ENCODE measurements at regions not wholly inside any gene's neighbourhood (a gene's known extent, or its start where the extent isn't known, plus 50 kb on each side); places are given as distances from the start of the nearest gene placed in this dataset.

DNA sequence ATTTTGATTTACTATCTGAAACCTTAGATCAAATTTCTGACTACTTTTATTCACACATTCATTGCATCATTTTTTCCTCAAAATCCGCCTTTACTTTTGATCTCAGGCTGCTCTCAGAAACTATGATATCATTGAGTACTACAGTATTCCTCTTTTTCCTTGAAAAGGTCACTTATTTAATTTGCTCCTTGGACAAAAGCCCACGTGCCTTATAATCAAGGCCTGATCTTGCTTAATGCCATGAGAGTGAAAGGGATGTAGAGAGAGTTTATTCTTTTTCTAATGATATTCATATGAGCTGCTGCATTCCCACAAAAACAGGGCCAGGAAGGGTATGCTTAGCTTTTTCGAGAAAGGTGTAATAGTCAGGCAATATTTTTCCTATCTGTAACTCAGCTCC is 327.0 kb downstream of the ETS1 start:
- no peak for DNase-seq (ENCODE audit: low spot score)

DNA sequence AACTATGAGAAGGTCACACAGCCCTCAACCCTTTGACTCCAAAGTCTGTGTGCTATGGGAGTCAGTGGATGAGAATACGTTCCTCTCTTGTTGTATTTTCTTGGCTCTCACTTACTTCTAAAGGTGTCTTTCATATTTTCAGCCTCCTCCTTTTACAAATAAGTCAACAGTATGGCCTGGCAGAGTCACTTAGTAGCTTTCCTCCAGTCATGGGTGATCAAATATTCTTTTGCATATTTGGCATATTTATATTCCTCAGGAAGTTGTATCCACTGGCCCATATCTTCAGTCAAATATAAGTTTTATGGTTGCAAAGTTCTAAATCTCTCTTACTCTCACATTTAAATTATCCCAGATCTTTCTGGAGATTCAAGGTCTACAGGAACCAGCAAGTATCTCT is 327.5 kb downstream of the ETS1 start:
- DNase-seq (ENCODE audit: low spot score): no peak

DNA sequence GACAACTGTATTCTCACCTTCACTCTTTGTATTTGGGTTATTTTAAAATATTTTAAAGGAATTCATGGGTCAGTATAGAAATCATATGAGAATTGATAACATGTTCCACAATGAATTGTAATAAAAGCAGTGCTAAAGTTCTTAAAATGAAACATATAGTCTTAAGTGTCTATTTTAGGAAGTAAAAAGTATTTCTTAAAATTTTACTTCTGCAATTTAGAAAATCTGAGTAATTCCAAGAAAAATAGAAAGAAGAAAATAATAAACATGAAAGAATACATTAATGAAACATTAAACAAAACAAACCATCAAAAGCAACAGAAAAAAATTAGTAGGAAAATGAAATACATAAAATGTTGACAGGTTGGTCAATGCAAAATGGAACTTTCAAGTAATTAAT is 332.4 kb downstream of the ETS1 start:
- DNase-seq (ENCODE audit: low spot score): no peak

DNA sequence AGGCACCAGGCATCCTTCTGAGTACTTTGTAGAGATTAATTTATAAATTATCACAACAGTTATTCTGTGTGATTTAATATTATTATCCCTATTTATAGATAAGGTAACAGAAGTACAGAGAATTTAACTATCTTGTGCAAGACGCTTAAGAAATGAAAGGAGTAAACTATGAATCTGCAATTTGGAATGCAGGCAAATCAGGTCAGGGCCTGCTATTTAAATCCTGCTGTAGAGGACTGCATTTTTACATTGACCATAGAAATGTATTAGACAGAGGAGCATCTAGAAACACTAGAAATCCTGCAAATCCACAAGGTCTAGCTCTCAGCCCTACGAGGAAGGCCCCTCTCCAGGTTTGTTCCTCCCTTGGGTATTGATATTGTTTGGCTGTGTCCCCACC is 336.2 kb downstream of the ETS1 start:
- DNase-seq (ENCODE audit: low spot score): no peak

DNA sequence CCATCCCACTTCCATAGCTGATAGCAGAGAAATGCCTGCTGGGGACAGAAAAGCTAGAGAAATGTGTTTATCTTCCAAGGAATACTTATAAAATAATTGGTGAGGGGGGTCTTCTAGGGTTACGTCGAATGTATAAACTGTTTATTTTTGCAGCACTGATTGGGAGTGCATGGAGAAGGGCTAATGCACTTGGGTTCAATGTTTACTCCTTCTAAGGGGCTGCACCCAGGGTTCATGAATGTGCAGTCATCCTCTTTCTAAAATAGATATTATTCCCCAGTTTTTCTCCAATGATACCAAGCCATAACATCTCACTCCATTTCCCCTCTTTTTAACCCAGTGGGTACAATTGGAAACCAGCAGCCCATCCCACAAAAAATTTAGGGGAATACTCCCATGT is 336.9 kb downstream of the ETS1 start:
- DNase-seq (ENCODE audit: low spot score): no peak

DNA sequence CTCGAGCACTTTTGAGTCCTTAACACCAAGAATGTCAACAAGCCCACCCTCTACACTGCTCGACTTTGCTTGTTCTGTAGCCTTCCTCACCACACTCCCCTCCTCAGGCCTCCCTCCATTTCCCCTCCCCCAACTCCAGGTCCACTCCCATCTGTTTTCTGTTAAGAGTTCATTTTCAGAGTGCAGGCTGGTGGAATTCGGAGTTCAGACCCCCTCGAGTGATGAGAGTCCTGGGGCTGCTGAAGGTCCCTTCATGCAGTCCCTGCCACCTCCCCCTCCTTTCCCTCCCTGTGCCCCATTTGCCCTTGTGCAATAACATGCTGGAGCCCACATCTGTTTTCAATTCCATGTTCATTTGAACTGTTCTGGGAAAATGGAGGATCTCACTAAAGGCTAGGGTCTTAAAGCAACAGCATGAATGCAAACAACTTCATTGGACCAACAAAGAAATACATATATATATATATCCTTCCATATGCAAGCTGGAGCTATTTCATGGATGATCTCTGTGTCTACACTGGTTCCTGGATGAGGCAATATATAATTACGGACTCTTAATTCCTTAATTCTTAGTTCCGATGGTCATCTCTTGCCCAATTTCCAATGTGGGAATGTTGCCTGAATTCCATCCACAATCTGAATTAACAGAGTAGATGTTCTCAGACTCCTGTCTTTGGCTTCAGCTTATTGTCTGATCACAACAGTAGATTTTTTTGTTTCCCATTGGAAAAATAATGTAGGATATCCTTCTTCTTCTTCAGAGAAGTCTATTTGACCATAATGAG is 340.4 kb downstream of the ETS1 start:
- DNase-seq (ENCODE audit: low spot score): no peak

DNA sequence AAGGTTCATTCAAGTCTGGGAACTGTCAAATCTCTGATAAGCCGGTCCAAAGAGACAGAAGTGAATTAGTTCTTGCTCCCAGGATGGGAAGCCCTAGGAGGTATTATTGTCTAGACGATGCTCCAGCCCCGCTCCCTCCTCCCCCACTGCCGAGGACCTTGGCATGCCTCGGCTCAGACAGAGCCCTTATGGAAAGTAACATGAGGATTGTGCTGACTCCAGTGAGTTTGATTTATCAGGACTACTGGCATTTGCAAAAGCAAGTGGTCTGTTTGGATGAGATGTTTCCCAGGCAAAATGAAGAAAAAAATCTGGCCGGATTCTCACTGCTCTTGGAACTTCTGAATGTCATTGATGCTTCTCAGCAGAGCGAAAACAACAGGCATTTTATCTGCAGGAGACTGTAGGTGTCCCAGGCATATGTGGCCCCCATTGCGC is 341.0 kb downstream of the ETS1 start:
- no peak for DNase-seq (ENCODE audit: low spot score)

DNA sequence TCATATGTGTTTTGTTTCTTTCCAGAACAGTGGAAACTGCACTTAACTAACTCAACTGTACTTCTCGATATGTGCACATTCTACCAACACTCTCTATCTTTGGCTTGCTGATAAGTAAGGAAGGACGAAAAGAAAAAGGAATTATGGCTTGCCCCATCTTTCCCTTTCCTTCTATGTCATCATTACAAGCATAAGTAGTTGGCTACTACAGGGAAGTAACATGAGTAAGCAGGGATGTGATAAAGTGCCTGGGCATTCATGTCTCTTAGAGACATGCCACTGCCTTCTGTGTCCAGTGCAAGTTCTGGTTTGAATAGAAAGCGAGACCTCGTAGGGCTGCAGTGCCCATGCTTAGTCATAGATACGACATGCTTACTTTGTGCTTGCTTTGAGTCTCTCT is 342.5 kb downstream of the ETS1 start:
- no peak for DNase-seq (ENCODE audit: low spot score)

DNA sequence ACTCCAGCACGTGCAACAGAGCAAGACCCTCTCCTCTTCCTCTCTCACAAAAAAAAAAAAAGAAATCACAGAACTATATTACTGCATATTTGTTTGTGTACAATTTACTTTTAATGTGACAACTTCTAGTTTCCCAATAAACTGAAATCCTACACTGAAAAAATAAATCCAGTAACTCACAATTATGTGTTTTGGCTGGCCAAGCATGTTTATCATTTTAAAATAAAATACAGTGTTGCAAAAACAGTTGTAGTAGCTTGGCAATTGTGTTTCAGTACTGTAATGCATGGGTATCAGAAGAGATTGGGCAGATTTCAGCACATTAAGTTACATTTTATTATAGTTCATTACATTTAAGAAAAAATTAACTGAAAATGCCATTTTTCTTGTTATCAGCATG is 344.9 kb downstream of the ETS1 start:
- no peak for DNase-seq (ENCODE audit: low spot score)

DNA sequence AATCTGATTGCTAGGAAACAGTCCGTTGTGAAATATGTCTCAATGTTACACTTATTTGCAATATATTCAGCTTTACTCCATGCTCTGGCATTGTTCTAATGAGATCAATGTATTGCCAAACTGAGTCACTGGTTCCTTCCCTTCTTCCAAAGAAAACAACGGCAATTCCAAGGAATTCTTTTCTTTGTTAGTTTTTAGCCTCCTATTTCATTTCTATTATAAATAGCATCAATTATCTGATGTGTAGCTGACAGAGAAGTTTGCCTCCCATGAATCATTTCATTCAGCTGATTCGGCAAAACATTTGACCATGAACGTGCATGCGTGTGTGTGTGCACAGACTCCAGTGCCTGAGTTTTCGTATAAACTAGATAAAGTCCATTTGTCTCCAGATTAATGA is 346.8 kb downstream of the ETS1 start:
- no peak for DNase-seq (ENCODE audit: low spot score)

DNA sequence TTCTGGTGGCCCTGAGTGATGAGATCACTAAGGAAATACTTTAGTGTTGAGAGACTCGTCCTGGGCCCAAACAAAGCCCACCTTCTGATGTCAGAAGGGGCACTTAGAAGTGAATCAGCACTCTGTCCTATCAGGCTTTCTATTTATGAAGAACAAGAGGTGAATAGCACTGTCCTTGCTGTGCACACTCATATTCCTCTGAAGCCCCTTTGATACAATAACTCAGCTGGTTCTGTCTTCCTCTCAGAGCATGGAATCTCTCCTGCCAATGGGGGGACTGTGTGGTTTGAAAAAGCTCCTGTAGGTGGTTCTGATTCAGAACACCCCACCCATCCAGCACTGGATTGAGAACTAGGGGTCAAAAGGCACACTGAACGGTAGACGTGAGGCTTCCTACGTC is 348.1 kb downstream of the ETS1 start:
- DNase-seq (ENCODE audit: low spot score): no peak

DNA sequence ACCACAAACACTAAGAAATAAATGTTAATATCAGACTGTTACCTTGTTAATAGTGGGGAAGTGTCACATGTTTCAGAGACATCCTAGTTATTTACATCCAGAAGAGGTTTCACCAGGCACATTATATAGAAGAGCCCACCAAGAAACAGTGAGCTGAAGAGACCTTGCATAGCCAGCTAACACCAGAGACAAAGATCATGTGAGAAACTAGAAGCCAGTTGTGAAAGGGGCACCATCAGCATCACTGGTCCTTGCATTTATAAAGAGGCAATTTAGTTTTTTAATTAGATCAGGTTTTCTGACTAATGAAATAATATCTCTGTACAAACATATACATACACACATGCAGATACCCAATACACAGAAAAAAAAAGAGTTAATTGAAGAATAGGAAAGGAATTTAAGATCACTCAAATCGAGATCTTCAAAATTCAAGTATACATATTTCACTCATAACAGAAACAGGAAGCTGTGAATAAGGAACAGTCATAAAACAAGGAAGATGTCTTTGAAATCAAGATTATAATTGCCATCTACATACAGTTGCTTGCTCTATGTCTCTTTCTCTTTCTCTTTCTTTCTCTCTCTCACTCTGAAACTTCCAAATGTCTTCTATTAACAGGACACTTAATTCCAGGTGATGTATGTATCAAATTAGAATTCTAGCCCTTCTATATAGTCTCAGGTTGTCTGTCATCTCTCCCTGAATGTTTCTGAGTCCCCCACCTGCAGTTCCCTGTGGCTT is 348.7 kb downstream of the ETS1 start:
- no peak for DNase-seq (ENCODE audit: low spot score)

DNA sequence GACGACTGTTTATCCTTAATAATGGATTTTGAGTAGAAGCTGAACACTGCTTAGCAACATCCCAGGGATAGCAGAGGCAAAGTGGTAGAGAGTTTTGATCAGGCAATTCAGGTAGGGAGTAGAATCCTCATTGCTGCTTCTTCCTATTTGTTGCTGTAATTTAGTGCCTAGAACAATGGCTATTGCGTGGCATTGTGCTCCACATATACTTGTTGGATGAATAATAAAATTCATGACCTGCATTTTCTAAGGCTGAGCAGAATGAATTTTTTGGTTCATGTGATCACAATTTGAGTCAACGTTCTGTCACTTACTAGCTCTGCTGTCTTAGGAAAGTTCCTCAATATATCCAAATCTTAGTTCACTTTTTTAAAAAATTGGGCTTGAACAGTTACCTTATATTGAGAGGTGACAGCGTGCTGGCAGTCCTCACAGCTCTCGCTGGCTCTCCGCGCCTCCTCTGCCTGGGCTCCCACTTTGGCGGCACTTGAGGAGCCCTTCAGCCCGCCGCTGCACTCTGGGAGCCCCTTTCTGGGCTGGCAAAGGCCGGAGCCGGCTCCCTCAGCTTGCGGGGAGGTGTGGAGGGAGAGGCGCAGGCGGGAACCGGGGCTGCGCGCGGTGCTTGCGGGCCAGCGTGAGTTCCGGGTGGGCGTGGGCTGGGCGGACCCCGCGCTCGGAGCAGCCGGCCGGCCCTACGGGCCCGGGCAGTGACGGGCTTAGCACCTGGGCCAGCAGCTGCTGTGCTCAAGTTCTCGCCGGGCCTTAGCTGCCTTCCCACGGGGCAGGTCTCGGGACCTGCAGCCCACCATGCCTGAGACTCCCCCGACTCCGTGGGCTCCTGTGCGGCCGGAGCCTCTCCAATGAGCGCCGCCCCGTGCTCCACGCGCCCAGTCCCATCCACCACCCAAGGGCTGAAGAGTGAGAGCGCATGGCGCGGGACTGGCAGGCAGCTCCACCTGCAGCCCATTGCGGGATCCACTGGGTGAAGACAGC is 350.6 kb downstream of the ETS1 start:
- DNase-seq (ENCODE audit: low spot score): no peak

DNA sequence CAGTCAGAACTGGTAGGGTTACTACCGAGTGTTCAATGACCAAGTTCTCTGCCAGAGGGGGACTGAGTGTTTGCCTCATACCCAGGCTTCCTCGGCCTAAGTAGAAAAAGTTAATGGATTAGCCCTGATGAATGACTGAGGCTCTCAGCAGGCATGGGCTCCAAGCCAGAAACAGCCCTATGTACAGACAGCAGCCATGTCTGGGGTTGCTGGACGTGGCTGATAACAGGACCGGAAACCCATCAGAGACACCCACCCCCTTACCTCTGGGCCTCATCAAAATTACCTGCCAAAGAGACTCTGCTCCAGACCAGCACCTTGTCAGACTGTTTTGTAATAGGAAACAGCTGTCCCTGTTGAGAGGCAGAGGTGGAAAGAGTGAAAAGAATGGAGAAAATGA is 351.4 kb downstream of the ETS1 start:
- DNase-seq (ENCODE audit: low spot score): no peak

DNA sequence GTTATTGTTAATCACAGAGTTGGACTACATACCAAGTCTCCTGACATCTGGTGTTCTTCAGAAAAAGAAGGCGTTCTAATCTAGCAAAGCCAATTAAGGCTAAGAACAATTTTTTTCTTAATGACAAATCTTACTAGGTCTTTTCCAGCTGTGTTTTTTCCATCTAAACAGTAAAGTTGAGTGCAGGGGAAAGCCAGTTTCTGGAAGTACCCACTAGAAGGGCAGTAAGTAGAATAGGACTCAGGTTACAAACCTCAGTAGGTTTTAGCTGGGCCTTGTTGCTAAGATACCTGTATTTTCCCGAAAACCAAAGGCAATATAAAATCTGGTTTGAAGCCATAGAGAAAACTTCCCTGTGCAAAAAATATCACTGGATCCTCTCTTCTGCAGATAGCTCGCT is 351.9 kb downstream of the ETS1 start:
- DNase-seq (ENCODE audit: low spot score): no peak

DNA sequence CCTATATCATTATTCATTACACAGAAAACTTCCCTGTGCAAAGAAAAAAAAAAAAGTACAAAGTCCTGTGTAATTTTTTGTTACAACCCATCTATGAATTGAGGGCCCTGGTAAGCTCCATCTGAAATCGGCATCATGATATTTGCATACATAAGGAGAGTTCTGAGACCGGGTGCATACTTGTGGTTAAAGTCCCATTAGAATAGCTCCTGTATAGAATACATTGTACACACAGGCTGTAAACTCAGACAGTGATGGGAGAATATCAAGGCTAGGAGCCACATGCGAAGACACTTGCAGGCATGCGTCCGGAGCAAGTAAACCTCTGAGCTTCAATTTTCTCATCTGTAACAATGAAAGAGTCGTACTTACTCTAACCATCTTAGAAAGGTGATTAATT is 353.2 kb downstream of the ETS1 start:
- no peak for DNase-seq (ENCODE audit: low spot score)

DNA sequence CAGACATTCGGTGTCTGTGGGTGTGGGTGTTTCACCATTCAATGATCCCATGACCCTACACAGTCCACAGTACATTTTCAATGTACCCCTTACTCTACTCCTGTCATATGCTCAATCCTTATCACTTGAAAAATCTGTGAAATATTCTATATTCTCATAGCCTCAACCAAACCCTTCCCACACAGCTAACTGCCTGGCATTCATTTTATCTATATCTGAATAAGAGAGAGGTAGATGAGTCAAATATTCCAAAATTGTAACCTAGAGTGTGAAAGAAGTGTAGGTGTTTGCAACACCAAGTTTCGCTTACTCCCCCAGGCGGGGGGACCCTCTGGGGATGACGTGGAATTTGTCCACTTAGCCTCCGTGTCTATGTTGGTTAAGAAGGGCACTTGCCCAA is 354.8 kb downstream of the ETS1 start:
- DNase-seq (ENCODE audit: low spot score): no peak

DNA sequence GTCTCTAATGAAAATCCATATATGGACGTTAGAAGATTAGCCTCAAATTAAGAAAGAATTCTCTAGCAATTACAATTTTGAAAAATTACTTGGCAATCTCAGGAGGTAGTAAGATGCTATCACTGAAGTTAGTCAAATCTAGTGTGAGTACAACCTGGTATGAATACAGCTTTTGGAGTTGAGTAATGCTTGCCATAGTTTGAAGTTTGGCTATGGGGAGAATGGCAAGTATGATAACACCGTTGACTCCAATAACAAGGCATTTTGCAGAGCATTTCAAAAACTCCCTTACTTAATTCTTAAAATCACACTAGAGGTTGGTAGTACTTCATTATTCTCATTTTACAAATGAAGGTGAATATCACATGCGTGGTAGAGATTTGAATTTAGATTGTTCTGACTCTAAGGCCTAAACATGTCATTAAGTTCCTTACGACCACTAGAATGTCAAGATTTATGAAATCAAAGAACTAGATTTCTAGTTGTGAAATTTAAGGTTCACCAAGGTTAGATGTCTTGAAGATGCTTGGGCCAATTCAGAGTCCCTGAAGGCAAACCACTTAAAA is 355.4 kb downstream of the ETS1 start:
- no peak for DNase-seq (ENCODE audit: low spot score)

DNA sequence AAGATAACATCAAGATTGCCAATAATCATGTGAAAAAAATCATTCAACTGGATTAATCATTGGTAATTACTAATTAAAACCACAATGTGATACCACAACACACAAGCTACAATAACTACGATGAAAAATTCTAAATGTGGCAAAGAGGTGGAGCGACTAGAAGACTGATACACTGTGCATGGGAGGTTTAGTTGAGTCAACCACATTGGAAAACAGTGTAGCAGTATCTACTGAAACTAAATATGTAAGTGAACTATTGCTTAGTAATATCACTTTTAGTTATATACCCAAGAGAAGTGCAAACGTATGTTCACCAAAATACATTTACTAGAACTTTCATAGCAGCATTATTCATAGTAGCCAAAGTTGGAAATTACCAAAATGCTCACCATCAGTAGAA is 359.9 kb downstream of the ETS1 start:
- DNase-seq (ENCODE audit: low spot score): no peak

DNA sequence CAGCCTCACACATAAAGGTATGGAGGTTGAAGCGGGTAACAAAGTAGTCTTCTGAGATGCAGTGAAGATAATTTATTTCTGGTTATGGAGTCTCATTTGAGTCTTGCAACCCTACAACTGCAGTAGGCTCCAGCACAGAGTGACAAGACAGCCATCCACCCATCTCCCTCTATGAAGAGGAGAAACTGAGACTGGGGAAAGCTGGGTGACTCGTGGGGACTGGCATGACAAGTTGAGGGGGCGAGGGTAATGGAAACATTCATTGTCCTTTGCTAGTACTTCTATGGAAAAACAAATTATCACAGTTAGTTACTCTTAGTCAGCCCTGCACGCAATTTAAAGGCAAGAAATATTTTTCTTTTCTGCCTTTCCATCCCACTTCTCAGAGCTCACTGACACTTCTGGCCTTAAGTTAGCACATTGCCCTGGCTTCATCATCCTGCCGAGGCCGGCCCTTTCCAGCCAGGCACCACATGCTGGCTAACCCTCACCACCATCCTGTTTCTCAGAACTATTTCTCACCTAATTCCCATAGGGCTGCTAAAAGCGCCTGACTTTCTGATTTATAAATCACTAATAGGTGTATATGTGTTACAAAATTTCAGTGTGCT is 361.1 kb downstream of the ETS1 start:
- no peak for DNase-seq (ENCODE audit: low spot score)

DNA sequence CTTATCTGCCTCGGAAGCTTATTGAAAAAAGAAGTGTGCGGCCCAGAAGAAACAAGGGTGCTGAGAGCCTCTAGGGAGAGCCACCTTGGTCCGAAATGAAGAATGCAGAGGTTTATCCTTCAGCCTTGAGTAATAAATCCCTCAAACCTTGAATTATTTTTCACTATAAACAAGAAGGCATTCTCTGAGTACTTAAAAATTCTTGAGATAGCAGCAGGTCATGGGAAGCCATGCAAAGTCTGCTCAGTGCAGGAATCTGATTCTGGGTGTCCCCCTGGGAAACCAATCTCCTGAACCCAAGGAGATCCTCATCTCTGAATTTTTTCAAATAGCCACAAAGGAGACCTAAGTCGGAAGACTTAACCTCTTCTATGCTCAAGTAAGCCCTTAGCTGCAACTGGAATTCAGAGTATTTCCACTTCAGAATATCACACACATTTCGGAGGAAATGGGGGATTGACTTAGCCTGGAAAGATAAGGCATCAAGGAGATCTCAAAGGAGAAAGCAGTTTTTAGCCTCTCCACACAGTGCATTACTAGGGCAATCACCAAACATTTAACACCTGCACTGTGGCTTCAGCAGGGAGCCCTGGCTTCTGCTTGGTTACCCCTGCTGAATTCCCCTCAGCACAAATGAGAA is 365.0 kb downstream of the ETS1 start:
- DNase-seq (ENCODE audit: low spot score): no peak

Measured in CD4-positive, alpha-beta T cell treated with Interleukin-6 at 100 ng/mL for 8 hours (primary cell).